Neural progenitor cell (in vitro differentiated cells): ENCODE measurements at regions not wholly inside any gene's neighbourhood (a gene's known extent, or its start where the extent isn't known, plus 50 kb on each side); places are given as distances from the start of the nearest gene placed in this dataset.

ENCODE experiments used
- DNase-seq: peaks from one replicate; pipeline ENCODE4 v3.0.0-alpha.2; 2016; ENCODE audit warnings: low spot score
- H2AFZ ChIP-seq: fragments of 200-600 bp; sonication (generic); replicated peaks from 2 replicates; pipeline ENCODE4 v1.6.1; 2016; ENCODE audit warnings: antibody characterized with exemption
- H3F3A ChIP-seq: fragments of 200-600 bp; sonication (generic); 2 replicates; pipeline ENCODE4 v1.6.1; 2016; ENCODE audit warnings: antibody characterized with exemption, low read depth
- H3K27ac ChIP-seq: fragments of 200-600 bp; sonication (generic); 2 replicates; pipeline ENCODE4 v1.5.1; 2016; ENCODE audit warnings: mild to moderate bottlenecking
- H3K27me3 ChIP-seq: fragments of 200-600 bp; sonication (generic); 2 replicates; pipeline ENCODE4 v1.6.1; 2016; ENCODE audit warnings: mild to moderate bottlenecking, moderate library complexity
- H3K36me3 ChIP-seq: fragments of 200-600 bp; sonication (generic); 2 replicates; pipeline ENCODE4 v1.5.1; 2016
- H3K4me1 ChIP-seq: fragments of 200-600 bp; sonication (generic); 2 replicates; pipeline ENCODE4 v1.6.1; 2016; ENCODE audit warnings: mixed run types
- H3K4me2 ChIP-seq: fragments of 200-600 bp; sonication (generic); 2 replicates; pipeline ENCODE4 v1.6.1; 2016
- H3K4me3 ChIP-seq: fragments of 200-600 bp; sonication (generic); 2 replicates; pipeline ENCODE4 v1.5.1; 2016
- H3K79me2 ChIP-seq: fragments of 200-600 bp; sonication (generic); 2 replicates; pipeline ENCODE4 v1.6.1; 2016; ENCODE audit warnings: low read depth
- H3K9ac ChIP-seq: fragments of 200-600 bp; sonication (generic); 2 replicates; pipeline ENCODE4 v1.6.1; 2016
- H3K9me3 ChIP-seq: fragments of 200-600 bp; sonication (generic); 2 replicates; pipeline ENCODE4 v1.5.1; 2016; ENCODE audit warnings: low read depth
- H4K20me1 ChIP-seq: fragments of 200-600 bp; sonication (generic); 2 replicates; pipeline ENCODE4 v1.6.1; 2016; ENCODE audit warnings: low read depth
- H3K27ac Mint-ChIP-seq: 3 replicates; pipeline ENCODE4 v1.8.0; 2021; ENCODE audit warnings: mixed read lengths
- H3K27me3 Mint-ChIP-seq: 2 replicates; pipeline ENCODE4 v1.8.0; 2022; ENCODE audit warnings: low read depth, mild to moderate bottlenecking, inconsistent platforms, moderate library complexity, mixed read lengths; ENCODE audit not compliant: insufficient read depth
- H3K36me3 Mint-ChIP-seq: 3 replicates; pipeline ENCODE4 v1.8.0; 2021; ENCODE audit warnings: mixed read lengths
- H3K4me1 Mint-ChIP-seq: 3 replicates; pipeline ENCODE4 v1.8.0; 2021; ENCODE audit warnings: mixed read lengths
- H3K4me3 Mint-ChIP-seq: 3 replicates; pipeline ENCODE4 v1.8.0; 2021; ENCODE audit warnings: mild to moderate bottlenecking, moderate library complexity, mixed read lengths
- H3K9me3 Mint-ChIP-seq: 3 replicates; pipeline ENCODE4 v1.8.0; 2020; ENCODE audit warnings: mixed read lengths
- EZH2 ChIP-seq: fragments of 200-600 bp; sonication (generic); IDR thresholded peaks from 2 replicates; pipeline ENCODE4 v1.6.1; 2017; ENCODE audit warnings: antibody characterized with exemption, mild to moderate bottlenecking, moderate library complexity
- EZH2phosphoT487 ChIP-seq: fragments of 200-600 bp; sonication (generic); IDR thresholded peaks from 2 replicates; pipeline ENCODE4 v1.6.1; 2017; ENCODE audit warnings: antibody characterized with exemption
- TF ChIP-seq, protein P1 (sequence below): fragments of 200-600 bp; sonication (generic); IDR thresholded peaks from 2 replicates; pipeline ENCODE4 v1.5.1; 2017; ENCODE audit warnings: antibody characterized with exemption, mild to moderate bottlenecking

DNA sequence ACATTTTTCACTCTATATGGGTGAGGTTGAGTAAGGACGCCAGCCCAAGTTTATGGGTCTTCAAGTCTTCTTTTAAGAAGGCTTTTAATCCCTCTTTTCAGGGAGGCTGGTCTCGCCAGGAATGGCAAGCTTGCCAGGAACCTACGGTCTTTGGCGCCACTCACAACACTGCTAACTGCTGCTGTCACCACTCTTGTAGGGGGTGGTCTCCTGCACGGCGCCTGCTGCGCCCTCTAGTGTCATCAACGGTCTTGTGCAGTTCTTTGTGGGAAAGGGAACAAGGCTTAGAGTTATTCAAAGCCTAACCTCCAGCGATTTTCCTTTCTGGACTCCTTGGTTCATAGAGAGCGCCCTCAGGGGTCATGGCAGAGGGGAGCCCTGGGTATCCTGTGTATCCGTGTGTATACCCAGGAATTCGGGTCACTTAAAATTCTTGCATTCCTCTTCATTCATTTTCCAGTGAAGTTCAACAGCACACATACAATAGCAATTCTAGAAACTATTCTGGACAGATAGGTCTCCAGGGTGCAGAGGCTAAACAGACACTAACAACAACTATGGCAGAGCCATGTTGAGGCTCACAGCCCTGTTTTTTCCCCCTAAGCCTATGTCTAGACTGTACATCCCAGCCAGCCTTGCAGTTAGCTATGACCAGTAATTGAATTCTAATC, 392.8 kb upstream of the CAMK1G start:
- H3K36me3 Mint-ChIP-seq = no peaks in the 10 kb centered on the region

DNA sequence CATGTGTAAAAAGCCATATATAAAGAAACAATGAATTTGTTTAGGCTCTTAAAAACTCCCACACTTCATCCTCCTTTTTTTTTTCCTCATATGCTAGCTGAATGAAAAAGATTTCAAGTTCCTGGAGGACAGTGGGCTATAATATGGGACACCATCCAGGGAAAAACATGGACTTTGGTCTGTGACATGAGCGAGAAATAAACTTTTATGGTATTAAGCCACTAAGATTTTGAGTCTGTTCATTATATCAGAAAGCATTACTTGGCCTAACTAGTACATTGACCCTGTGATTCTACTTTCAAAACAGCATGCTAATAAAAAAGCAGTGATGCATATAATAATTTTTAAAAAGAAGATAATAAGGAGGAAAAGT, 392.3 kb upstream of the CAMK1G start:
- Mint-ChIP-seq H3K36me3 (no peaks in the 10 kb centered on the region), H3K27me3 (peaks cover 3% of the 10 kb centered on the region), H3K9me3 (peaks cover 22% of the 10 kb centered on the region), H3K4me1 (no peaks in the 10 kb centered on the region), H3K27ac (no peak overlapping the region), H3K4me3 (no peak overlapping the region)
- no peak overlapping the region for H3K4me3 ChIP-seq
- H3K4me1 ChIP-seq = no peaks in the 10 kb centered on the region
- TF ChIP-seq EZH2phosphoT487 (no peak), EZH2 (no peak)
- TF ChIP-seq, protein P1, sequence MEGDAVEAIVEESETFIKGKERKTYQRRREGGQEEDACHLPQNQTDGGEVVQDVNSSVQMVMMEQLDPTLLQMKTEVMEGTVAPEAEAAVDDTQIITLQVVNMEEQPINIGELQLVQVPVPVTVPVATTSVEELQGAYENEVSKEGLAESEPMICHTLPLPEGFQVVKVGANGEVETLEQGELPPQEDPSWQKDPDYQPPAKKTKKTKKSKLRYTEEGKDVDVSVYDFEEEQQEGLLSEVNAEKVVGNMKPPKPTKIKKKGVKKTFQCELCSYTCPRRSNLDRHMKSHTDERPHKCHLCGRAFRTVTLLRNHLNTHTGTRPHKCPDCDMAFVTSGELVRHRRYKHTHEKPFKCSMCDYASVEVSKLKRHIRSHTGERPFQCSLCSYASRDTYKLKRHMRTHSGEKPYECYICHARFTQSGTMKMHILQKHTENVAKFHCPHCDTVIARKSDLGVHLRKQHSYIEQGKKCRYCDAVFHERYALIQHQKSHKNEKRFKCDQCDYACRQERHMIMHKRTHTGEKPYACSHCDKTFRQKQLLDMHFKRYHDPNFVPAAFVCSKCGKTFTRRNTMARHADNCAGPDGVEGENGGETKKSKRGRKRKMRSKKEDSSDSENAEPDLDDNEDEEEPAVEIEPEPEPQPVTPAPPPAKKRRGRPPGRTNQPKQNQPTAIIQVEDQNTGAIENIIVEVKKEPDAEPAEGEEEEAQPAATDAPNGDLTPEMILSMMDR = no peak
- no peaks in the 10 kb centered on the region for H3K36me3 ChIP-seq
- no peaks in the 10 kb centered on the region for H4K20me1 ChIP-seq
- no peaks in the 10 kb centered on the region for H3K79me2 ChIP-seq
- no peaks in the 10 kb centered on the region for H3K9me3 ChIP-seq
- H3K27ac ChIP-seq = no peak overlapping the region
- H3K9ac ChIP-seq = no peak overlapping the region
- no peak overlapping the region for H2AFZ ChIP-seq
- no peak overlapping the region for H3K4me2 ChIP-seq
- H3F3A ChIP-seq = no peaks in the 10 kb centered on the region
- no peaks in the 10 kb centered on the region for H3K27me3 ChIP-seq
- DNase-seq = no peak

More for the DNA sequence above, 392.8 kb upstream of the CAMK1G start:
- Histone ChIP-seq H3K9ac (no peak overlapping the region), H4K20me1 (no peaks in the 10 kb centered on the region), H3K36me3 (no peaks in the 10 kb centered on the region), H3K9me3 (no peaks in the 10 kb centered on the region), H3K4me3 (no peak overlapping the region), H3F3A (no peaks in the 10 kb centered on the region), H3K27me3 (no peaks in the 10 kb centered on the region), H3K79me2 (no peaks in the 10 kb centered on the region), H3K27ac (no peak overlapping the region), H2AFZ (no peak overlapping the region), H3K4me2 (no peak overlapping the region), H3K4me1 (peaks cover 5% of the 10 kb centered on the region)
- no peak overlapping the region for H3K4me3 Mint-ChIP-seq
- peaks cover 3% of the 10 kb centered on the region for H3K27me3 Mint-ChIP-seq
- TF ChIP-seq EZH2 = no peak
- TF ChIP-seq, protein P1 = peak; percentile 97
- H3K27ac Mint-ChIP-seq = no peak overlapping the region
- no peaks in the 10 kb centered on the region for H3K4me1 Mint-ChIP-seq
- peaks cover 16% of the 10 kb centered on the region for H3K9me3 Mint-ChIP-seq
- peak; percentile 90 for DNase-seq

DNA sequence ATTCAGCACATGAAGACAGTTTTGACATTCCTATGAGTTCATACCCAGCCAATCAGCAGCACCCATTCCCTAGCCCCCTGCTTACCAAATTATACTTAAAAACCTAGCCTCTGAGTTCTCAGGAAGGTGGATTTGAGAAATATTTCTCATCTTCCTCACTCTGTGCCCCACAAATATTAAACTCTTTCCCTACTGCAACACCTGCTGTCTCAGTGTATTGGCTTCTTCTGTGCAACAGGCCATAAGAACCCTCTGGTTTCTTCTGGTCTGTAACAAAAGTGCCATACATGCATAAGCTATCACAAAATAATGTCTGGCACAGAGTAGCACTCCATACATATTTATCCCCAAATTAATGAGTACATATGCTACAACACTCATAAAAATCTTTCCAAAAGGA, 387.4 kb upstream of the CAMK1G start:
- no peak for TF ChIP-seq EZH2
- TF ChIP-seq EZH2phosphoT487 = no peak
- TF ChIP-seq, protein P1 = no peak
- no peaks in the 10 kb centered on the region for H3K36me3 Mint-ChIP-seq
- no peak overlapping the region for H3K4me2 ChIP-seq
- H3K9ac ChIP-seq = no peak overlapping the region
- no peak overlapping the region for H3K4me3 Mint-ChIP-seq
- H3K27me3 ChIP-seq = no peaks in the 10 kb centered on the region
- H3K9me3 ChIP-seq = no peaks in the 10 kb centered on the region
- H3K79me2 ChIP-seq = no peaks in the 10 kb centered on the region
- H2AFZ ChIP-seq = no peak overlapping the region
- no peak overlapping the region for H3K27ac Mint-ChIP-seq
- H3K36me3 ChIP-seq = no peaks in the 10 kb centered on the region
- H3K4me1 Mint-ChIP-seq = peaks cover 21% of the 10 kb centered on the region
- no peak overlapping the region for H3K27ac ChIP-seq
- H3K4me3 ChIP-seq = no peak overlapping the region
- peaks cover 32% of the 10 kb centered on the region for H3K9me3 Mint-ChIP-seq
- peaks cover 33% of the 10 kb centered on the region for H3F3A ChIP-seq
- DNase-seq = no peak
- no peaks in the 10 kb centered on the region for H4K20me1 ChIP-seq
- peaks cover 9% of the 10 kb centered on the region for H3K27me3 Mint-ChIP-seq
- peaks cover 20% of the 10 kb centered on the region for H3K4me1 ChIP-seq
